Nephron progenitor cell (in vitro differentiated cells): ENCODE measurements at regions not wholly inside any gene's neighbourhood (a gene's known extent, or its start where the extent isn't known, plus 50 kb on each side); places are given as distances from the start of the nearest gene placed in this dataset.

Experiments used
- DNase-seq: peaks from one replicate; pipeline ENCODE4 v3.0.0; 2021
- H3K27ac Mint-ChIP-seq: 2 replicates; pipeline ENCODE4 v1.8.0; 2021; ENCODE audit warnings: mild to moderate bottlenecking, moderate library complexity, mixed read lengths
- H3K27me3 Mint-ChIP-seq: 2 replicates; pipeline ENCODE4 v1.8.0; 2021; ENCODE audit warnings: mild to moderate bottlenecking, low read depth, mixed read lengths; ENCODE audit not compliant: poor library complexity
- H3K36me3 Mint-ChIP-seq: 2 replicates; pipeline ENCODE4 v1.8.0; 2021; ENCODE audit warnings: low read depth, mixed read lengths
- H3K4me1 Mint-ChIP-seq: 2 replicates; pipeline ENCODE4 v1.8.0; 2021; ENCODE audit warnings: mixed read lengths
- H3K4me3 Mint-ChIP-seq: 2 replicates; pipeline ENCODE4 v1.8.0; 2021; ENCODE audit warnings: mild to moderate bottlenecking, moderate library complexity, mixed read lengths
- H3K9me3 Mint-ChIP-seq: 2 replicates; pipeline ENCODE4 v1.8.0; 2021; ENCODE audit warnings: mild to moderate bottlenecking, moderate library complexity, mixed read lengths
- CTCF ChIP-seq: fragments of 200-600 bp; sonication (generic); IDR thresholded peaks from 2 replicates; pipeline ENCODE4 v1.5.0; 2021; ENCODE audit warnings: antibody characterized with exemption

DNA sequence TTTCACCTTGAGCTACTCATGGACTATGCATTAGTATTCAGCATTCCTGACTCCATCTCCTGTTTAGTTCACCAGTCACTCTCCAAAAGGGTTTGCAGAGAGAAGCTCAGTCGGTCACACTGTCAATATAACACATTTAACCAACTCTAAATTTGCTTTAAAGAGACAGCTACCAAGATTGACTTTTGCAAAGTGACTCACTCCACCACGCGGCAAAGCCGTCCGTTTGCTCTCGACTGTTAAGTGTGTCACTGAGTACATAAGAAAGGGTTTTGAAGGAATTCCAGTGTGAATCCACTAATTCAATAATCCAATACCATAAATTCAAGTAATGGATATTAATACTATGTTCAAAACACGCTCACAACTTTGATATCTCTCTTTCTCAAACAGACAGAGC lies 1006.7 kb upstream of the NR2F2 start:
- no peak overlapping the region for H3K27ac Mint-ChIP-seq
- H3K9me3 Mint-ChIP-seq, result peaks cover 6% of the 10 kb centered on the region
- no peak overlapping the region for H3K4me3 Mint-ChIP-seq
- H3K4me1 Mint-ChIP-seq, result peaks cover 49% of the 10 kb centered on the region
- H3K36me3 Mint-ChIP-seq, result peaks cover 16% of the 10 kb centered on the region
- TF ChIP-seq CTCF, result no peak
- no peak for DNase-seq
- peaks cover 5% of the 10 kb centered on the region for H3K27me3 Mint-ChIP-seq

GRCh38 chr15:95324656-95325055 lies 1005.8 kb upstream of the NR2F2 start:
- Mint-ChIP-seq H3K36me3 (peaks cover 11% of the 10 kb centered on the region), H3K4me1 (peaks cover 56% of the 10 kb centered on the region), H3K27ac (peak overlapping the region; percentile 61), H3K9me3 (peaks cover 2% of the 10 kb centered on the region), H3K27me3 (peaks cover 5% of the 10 kb centered on the region), H3K4me3 (peak overlapping the region; percentile 55)
- TF ChIP-seq CTCF, result no peak
- peak; percentile 31 for DNase-seq

DNA sequence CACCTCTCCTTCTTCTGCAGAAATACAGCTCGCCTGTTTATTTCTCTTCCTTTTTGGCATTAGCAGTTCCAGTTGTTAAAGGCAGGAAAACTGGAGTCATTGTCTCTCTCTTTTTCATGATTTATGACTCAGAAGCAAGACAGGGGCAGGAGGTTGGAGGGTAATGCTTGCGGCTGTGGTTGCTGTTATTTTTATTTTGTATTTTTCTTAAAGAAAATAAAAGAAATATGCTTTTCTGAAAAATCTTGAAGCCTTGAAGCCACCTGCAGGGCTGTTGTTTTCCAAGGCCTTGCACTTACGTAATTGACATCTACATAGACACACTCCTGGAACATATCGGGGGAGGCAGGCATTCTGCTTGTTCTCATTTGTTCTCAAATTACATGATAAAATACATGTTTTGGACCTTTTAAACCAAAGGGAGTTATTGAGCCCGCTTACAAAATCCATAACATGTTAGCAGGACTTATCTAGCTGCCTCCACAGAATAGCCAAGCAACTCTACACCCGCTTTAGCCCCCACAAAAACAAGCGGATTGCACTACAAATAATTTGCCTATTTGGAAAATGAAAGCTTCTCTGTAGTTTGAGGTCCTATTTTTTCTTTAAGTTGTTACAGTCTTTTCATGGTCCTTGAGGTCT lies 1004.6 kb upstream of the NR2F2 start:
- H3K36me3 Mint-ChIP-seq, result peaks cover 7% of the 10 kb centered on the region
- no peak for TF ChIP-seq CTCF
- DNase-seq, result no peak
- peak overlapping the region; percentile 83 for H3K4me3 Mint-ChIP-seq
- no peak overlapping the region for H3K27ac Mint-ChIP-seq
- H3K27me3 Mint-ChIP-seq, result peaks cover 5% of the 10 kb centered on the region
- H3K4me1 Mint-ChIP-seq, result peaks cover 57% of the 10 kb centered on the region
- no peaks in the 10 kb centered on the region for H3K9me3 Mint-ChIP-seq

- Mint-ChIP-seq H3K27ac (no peak overlapping the region), H3K4me1 (peaks cover 57% of the 10 kb centered on the region), H3K36me3 (peaks cover 3% of the 10 kb centered on the region), H3K4me3 (peak overlapping the region; percentile 83), H3K27me3 (peaks cover 5% of the 10 kb centered on the region), H3K9me3 (no peaks in the 10 kb centered on the region)
- DNase-seq, result peak; percentile 72
- no peak for TF ChIP-seq CTCF
These were observed 1003.9 kb upstream of the NR2F2 start for GRCh38 chr15:95326431-95327182.

- TF ChIP-seq CTCF, result no peak
- H3K27ac Mint-ChIP-seq, result no peak overlapping the region
- peaks cover 57% of the 10 kb centered on the region for H3K4me1 Mint-ChIP-seq
- peak overlapping the region; percentile 83 for H3K4me3 Mint-ChIP-seq
- peaks cover 5% of the 10 kb centered on the region for H3K27me3 Mint-ChIP-seq
- H3K36me3 Mint-ChIP-seq, result no peaks in the 10 kb centered on the region
- DNase-seq, result no peak
- H3K9me3 Mint-ChIP-seq, result no peaks in the 10 kb centered on the region
These were observed 1003.3 kb upstream of the NR2F2 start for GRCh38 chr15:95327183-95327525.

GRCh38 chr15:95327661-95328060 lies 1002.8 kb upstream of the NR2F2 start:
- TF ChIP-seq CTCF, result no peak

More at GRCh38 chr15:95327661-95328060, 1002.8 kb upstream of the NR2F2 start:
- Mint-ChIP-seq H3K27me3 (peaks cover 5% of the 10 kb centered on the region), H3K4me1 (peaks cover 62% of the 10 kb centered on the region), H3K9me3 (no peaks in the 10 kb centered on the region), H3K27ac (no peak overlapping the region), H3K36me3 (no peaks in the 10 kb centered on the region), H3K4me3 (peak overlapping the region; percentile 29)
- DNase-seq, result no peak
